Gastrocnemius medialis (tissue), 4 donors: ENCODE measurements at regions not wholly inside any gene's neighbourhood (a gene's known extent, or its start where the extent isn't known, plus 50 kb on each side); places are given as distances from the start of the nearest gene placed in this dataset.

Source experiments
- POLR2A ChIP-seq, 2 donors: fragments of 450-650 bp; IDR thresholded peaks; one replicate each; pipeline ENCODE4 v1.6.1; 2017; ENCODE audit warnings: antibody characterized with exemption in 2 of 2, mild to moderate bottlenecking in 2 of 2, moderate library complexity in 2 of 2
- TF ChIP-seq, protein P1 (sequence below), 5 experiments: fragments of 450-650 bp in 3 of 5; fragments of 200-600 bp in 2 of 5; sonication (generic) in 2 of 5; IDR thresholded peaks in 4 of 5; conservative IDR thresholded peaks in 1 of 5; 1 replicate in 4 of 5; 2 replicates in 1 of 5; pipeline ENCODE4 v1.5.1; 2016 to 2019; ENCODE audit warnings: antibody characterized with exemption in 5 of 5, mild to moderate bottlenecking in 3 of 5, moderate library complexity in 3 of 5

DNA sequence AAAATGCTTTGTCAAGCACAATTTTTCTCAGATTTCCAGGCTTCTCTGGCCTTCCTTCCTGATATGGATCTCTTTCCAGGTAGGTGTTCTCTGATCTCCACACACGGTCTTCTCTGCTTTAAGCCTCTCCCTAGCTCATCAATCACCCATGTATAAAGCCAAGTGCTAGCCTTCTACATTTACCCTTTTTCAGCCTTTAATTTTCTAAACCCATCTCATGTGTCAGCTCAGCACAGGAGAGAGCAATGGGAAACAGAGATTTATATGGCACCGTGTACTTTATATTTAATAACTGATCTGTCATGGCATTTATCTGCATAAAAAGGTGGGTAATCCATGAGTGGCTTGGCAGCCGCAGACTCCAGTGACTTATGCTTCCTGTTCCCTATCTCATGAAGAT, 495.0 kb downstream of the RASEF start:
- TF ChIP-seq, protein P1, sequence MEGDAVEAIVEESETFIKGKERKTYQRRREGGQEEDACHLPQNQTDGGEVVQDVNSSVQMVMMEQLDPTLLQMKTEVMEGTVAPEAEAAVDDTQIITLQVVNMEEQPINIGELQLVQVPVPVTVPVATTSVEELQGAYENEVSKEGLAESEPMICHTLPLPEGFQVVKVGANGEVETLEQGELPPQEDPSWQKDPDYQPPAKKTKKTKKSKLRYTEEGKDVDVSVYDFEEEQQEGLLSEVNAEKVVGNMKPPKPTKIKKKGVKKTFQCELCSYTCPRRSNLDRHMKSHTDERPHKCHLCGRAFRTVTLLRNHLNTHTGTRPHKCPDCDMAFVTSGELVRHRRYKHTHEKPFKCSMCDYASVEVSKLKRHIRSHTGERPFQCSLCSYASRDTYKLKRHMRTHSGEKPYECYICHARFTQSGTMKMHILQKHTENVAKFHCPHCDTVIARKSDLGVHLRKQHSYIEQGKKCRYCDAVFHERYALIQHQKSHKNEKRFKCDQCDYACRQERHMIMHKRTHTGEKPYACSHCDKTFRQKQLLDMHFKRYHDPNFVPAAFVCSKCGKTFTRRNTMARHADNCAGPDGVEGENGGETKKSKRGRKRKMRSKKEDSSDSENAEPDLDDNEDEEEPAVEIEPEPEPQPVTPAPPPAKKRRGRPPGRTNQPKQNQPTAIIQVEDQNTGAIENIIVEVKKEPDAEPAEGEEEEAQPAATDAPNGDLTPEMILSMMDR (IDR thresholded peaks at IDR 0.05 in 4 of 5, conservative IDR thresholded peaks at IDR 0.05 in 1 of 5), result no peak
- no peak for TF ChIP-seq POLR2A (IDR thresholded peaks at IDR 0.05)
